KMS-11 (cell line): ENCODE measurements at regions not wholly inside any gene's neighbourhood (a gene's known extent, or its start where the extent isn't known, plus 50 kb on each side); places are given as distances from the start of the nearest gene placed in this dataset.

Source experiments
- H2AFZ ChIP-seq: fragments of 200-600 bp; sonication (generic); 2 replicates; pipeline ENCODE4 v1.6.1; 2016; ENCODE audit warnings: antibody characterized with exemption, mixed run types, low read depth
- H3K27ac ChIP-seq: fragments of 200-600 bp; sonication (generic); 2 replicates; pipeline ENCODE4 v1.6.1; 2016; ENCODE audit warnings: mild to moderate bottlenecking, mixed run types
- H3K27me3 ChIP-seq: fragments of 200-600 bp; sonication (generic); 2 replicates; pipeline ENCODE4 v1.6.1; 2017; ENCODE audit warnings: mild to moderate bottlenecking, low read depth, mixed run types, moderate library complexity; ENCODE audit not compliant: insufficient read depth
- H3K36me3 ChIP-seq: fragments of 200-600 bp; sonication (generic); 2 replicates; pipeline ENCODE4 v1.6.1; 2017; ENCODE audit warnings: mild to moderate bottlenecking, mixed run types; ENCODE audit not compliant: insufficient read depth
- H3K4me1 ChIP-seq: fragments of 200-600 bp; sonication (generic); 2 replicates; pipeline ENCODE4 v1.6.1; 2016; ENCODE audit warnings: mild to moderate bottlenecking, low read depth, mixed run types; ENCODE audit not compliant: poor library complexity, severe bottlenecking
- H3K4me2 ChIP-seq: fragments of 200-600 bp; sonication (generic); 2 replicates; pipeline ENCODE4 v1.7.0; 2016; ENCODE audit warnings: mild to moderate bottlenecking, mixed run types
- H3K4me3 ChIP-seq: fragments of 200-600 bp; sonication (generic); IDR thresholded peaks from 2 replicates; pipeline ENCODE4 v1.6.1; 2017; ENCODE audit warnings: low read depth, low read length, mixed read lengths; ENCODE audit not compliant: insufficient read depth
- H3K79me2 ChIP-seq: fragments of 200-600 bp; sonication (generic); 2 replicates; pipeline ENCODE4 v1.6.1; 2016; ENCODE audit warnings: low read depth, mixed run types; ENCODE audit not compliant: insufficient read depth
- H3K9ac ChIP-seq: fragments of 200-600 bp; sonication (generic); 2 replicates; pipeline ENCODE4 v1.6.1; 2016; ENCODE audit warnings: mild to moderate bottlenecking, mixed run types
- H4K20me1 ChIP-seq: fragments of 200-600 bp; sonication (generic); 2 replicates; pipeline ENCODE4 v1.6.1; 2016; ENCODE audit warnings: mild to moderate bottlenecking, mixed run types; ENCODE audit not compliant: insufficient read depth
- TF ChIP-seq, protein P1 (sequence below): fragments of 200-600 bp; sonication (generic); conservative IDR thresholded peaks from 2 replicates; pipeline ENCODE4 v1.6.1; 2017; ENCODE audit warnings: low read depth, mild to moderate bottlenecking, antibody characterized with exemption, low read length, moderate library complexity, mixed read lengths

DNA sequence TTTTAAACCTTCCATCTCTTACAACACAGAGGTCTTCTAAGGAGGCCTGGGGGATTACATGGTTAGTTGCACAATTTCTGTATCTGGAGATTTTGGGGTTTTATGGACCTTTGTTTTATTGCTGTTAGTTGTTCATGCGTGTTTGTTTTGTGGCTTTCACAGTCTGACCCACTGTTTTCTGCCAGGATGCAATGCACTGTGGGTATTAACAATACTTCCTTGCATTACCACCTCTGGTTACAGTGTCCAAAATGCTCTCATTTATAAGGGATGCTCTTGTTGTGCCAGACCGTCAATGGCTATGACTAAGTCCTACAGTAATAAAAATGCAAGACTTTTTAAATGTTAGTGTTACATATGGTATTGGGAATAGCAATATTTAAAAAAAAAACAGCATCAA lies 730.2 kb downstream of the KCTD8 start:
- TF ChIP-seq, protein P1, sequence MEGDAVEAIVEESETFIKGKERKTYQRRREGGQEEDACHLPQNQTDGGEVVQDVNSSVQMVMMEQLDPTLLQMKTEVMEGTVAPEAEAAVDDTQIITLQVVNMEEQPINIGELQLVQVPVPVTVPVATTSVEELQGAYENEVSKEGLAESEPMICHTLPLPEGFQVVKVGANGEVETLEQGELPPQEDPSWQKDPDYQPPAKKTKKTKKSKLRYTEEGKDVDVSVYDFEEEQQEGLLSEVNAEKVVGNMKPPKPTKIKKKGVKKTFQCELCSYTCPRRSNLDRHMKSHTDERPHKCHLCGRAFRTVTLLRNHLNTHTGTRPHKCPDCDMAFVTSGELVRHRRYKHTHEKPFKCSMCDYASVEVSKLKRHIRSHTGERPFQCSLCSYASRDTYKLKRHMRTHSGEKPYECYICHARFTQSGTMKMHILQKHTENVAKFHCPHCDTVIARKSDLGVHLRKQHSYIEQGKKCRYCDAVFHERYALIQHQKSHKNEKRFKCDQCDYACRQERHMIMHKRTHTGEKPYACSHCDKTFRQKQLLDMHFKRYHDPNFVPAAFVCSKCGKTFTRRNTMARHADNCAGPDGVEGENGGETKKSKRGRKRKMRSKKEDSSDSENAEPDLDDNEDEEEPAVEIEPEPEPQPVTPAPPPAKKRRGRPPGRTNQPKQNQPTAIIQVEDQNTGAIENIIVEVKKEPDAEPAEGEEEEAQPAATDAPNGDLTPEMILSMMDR = no peak
- H3K4me3 ChIP-seq = no peak overlapping the region
- no peaks in the 10 kb centered on the region for H4K20me1 ChIP-seq
- no peaks in the 10 kb centered on the region for H3K4me1 ChIP-seq
- H3K9ac ChIP-seq = no peak overlapping the region
- no peaks in the 10 kb centered on the region for H3K27me3 ChIP-seq
- H3K36me3 ChIP-seq = no peaks in the 10 kb centered on the region
- H3K79me2 ChIP-seq = no peaks in the 10 kb centered on the region
- no peak overlapping the region for H3K4me2 ChIP-seq
- H3K27ac ChIP-seq = no peak overlapping the region
- H2AFZ ChIP-seq = no peak overlapping the region

DNA sequence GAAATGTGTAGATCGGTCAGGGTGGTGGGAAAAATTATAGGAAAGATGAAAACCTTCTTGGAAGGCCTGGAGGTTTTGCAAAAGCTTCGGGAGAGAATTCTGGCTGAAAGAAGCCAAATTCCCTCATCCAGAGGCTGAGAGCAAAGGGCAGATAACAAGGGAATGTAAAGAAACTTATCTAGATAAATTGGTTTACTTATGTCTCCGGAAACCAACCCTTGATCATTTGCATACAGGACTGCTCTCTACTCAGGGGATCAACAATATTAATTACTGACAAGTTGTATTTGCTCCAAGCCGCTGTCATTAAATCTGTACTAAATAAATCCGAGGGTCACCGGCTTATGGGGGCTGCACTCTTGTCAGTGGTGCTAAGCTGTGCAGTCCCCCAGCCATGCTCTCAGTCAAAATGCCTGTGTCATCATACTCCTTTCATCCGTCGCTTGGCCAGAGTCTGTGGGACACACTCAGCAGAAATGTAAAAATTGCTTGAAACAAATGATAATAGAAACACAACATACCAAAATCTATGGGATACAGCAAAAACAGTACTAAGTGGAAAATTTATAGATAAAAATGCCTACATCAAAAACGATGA lies 715.7 kb downstream of the KCTD8 start:
- H3K4me3 ChIP-seq = no peak overlapping the region
- no peaks in the 10 kb centered on the region for H3K27me3 ChIP-seq
- H2AFZ ChIP-seq = no peak overlapping the region
- no peaks in the 10 kb centered on the region for H3K4me1 ChIP-seq
- no peaks in the 10 kb centered on the region for H3K36me3 ChIP-seq
- no peak overlapping the region for H3K27ac ChIP-seq
- TF ChIP-seq, protein P1 = no peak
- H3K9ac ChIP-seq = no peak overlapping the region
- no peak overlapping the region for H3K4me2 ChIP-seq
- H4K20me1 ChIP-seq = no peaks in the 10 kb centered on the region
- no peaks in the 10 kb centered on the region for H3K79me2 ChIP-seq

DNA sequence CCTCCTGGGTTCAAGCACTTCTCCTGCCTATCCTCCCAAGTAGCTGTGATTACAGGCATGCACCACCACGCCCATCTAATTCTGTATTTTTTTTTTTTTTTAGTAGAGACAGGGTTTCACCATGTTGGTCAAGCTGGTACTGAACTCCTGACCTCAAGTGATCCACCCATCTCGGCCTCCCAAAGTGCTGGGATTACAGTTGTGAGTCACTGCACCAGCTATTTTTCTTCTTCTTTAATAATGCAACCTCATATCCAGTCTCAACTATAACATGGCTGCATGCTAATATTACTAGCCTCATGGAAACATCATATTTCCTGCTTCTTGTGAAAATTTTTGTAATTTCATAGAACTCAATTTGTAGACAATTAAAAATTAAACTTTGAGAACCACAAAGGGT lies 706.5 kb downstream of the KCTD8 start:
- Histone ChIP-seq H3K4me3 (no peak overlapping the region), H3K4me2 (no peak overlapping the region), H3K27ac (no peak overlapping the region), H3K9ac (no peak overlapping the region), H3K4me1 (no peaks in the 10 kb centered on the region), H4K20me1 (no peaks in the 10 kb centered on the region), H2AFZ (no peak overlapping the region), H3K27me3 (no peaks in the 10 kb centered on the region), H3K79me2 (no peaks in the 10 kb centered on the region), H3K36me3 (no peaks in the 10 kb centered on the region)
- TF ChIP-seq, protein P1 = no peak

DNA sequence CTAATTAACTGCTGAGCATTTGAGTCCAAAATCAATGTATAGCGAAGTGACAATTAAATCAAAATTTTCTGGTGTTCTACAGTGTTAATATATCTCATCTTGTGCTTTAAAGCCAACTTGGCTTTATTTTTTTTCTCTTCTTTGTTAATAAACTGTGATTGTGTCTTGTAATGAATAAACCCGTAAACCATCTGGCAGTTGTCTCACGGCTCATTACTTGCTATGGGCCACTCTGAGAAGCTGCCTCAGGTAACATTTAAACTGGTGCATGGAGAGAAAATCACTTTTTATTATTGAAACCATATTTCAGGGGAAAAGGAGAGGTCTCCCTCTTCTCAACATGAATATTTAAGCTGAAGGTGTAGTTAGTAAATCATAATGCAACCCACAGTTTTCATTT lies 694.0 kb downstream of the KCTD8 start:
- TF ChIP-seq, protein P1 = no peak
- H3K4me1 ChIP-seq = peaks cover 7% of the 10 kb centered on the region
- no peaks in the 10 kb centered on the region for H3K36me3 ChIP-seq
- H3K27ac ChIP-seq = no peak overlapping the region
- no peak overlapping the region for H2AFZ ChIP-seq
- no peaks in the 10 kb centered on the region for H3K79me2 ChIP-seq
- H3K9ac ChIP-seq = no peak overlapping the region
- H3K4me2 ChIP-seq = no peak overlapping the region
- H3K27me3 ChIP-seq = no peaks in the 10 kb centered on the region
- no peak overlapping the region for H3K4me3 ChIP-seq
- H4K20me1 ChIP-seq = no peaks in the 10 kb centered on the region

DNA sequence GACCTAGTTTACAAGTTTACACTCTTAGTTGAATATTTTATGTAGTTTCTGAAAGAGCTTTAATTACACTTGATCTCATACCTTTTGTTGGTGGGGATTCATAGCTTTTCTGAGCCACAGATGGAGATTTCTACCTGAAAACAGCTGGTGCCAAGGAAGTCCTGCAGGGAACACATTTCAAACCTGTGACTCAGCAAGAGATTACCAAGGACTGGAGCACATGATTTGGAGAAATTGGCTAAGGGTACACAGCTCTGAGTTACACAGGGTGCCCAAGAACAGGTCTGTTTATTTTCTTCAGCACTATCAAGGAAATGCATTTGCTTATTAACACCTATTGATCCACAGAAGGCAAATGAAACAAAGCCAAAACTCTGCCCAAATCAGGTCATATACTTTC lies 691.5 kb downstream of the KCTD8 start:
- TF ChIP-seq, protein P1 = no peak
- H3K27me3 ChIP-seq = no peaks in the 10 kb centered on the region
- H3K36me3 ChIP-seq = no peaks in the 10 kb centered on the region
- no peak overlapping the region for H2AFZ ChIP-seq
- no peak overlapping the region for H3K27ac ChIP-seq
- peaks cover 7% of the 10 kb centered on the region for H3K4me1 ChIP-seq
- no peaks in the 10 kb centered on the region for H3K79me2 ChIP-seq
- H4K20me1 ChIP-seq = no peaks in the 10 kb centered on the region
- H3K9ac ChIP-seq = no peak overlapping the region
- no peak overlapping the region for H3K4me3 ChIP-seq
- no peak overlapping the region for H3K4me2 ChIP-seq
